ENCODE measurements at regions not wholly inside any gene's neighbourhood (a gene's known extent, or its start where the extent isn't known, plus 50 kb on each side); places are given as distances from the start of the nearest gene placed in this dataset.

GRCh38 chr19:14317157-14317556 is 64.1 kb upstream of the ADGRE5 start:
- TF ChIP-seq, protein P1, sequence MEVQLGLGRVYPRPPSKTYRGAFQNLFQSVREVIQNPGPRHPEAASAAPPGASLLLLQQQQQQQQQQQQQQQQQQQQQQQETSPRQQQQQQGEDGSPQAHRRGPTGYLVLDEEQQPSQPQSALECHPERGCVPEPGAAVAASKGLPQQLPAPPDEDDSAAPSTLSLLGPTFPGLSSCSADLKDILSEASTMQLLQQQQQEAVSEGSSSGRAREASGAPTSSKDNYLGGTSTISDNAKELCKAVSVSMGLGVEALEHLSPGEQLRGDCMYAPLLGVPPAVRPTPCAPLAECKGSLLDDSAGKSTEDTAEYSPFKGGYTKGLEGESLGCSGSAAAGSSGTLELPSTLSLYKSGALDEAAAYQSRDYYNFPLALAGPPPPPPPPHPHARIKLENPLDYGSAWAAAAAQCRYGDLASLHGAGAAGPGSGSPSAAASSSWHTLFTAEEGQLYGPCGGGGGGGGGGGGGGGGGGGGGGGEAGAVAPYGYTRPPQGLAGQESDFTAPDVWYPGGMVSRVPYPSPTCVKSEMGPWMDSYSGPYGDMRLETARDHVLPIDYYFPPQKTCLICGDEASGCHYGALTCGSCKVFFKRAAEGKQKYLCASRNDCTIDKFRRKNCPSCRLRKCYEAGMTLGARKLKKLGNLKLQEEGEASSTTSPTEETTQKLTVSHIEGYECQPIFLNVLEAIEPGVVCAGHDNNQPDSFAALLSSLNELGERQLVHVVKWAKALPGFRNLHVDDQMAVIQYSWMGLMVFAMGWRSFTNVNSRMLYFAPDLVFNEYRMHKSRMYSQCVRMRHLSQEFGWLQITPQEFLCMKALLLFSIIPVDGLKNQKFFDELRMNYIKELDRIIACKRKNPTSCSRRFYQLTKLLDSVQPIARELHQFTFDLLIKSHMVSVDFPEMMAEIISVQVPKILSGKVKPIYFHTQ (CRISPR knock-in tag; IDR thresholded peaks at IDR 0.05): no peak
- TF ChIP-seq, protein P2, sequence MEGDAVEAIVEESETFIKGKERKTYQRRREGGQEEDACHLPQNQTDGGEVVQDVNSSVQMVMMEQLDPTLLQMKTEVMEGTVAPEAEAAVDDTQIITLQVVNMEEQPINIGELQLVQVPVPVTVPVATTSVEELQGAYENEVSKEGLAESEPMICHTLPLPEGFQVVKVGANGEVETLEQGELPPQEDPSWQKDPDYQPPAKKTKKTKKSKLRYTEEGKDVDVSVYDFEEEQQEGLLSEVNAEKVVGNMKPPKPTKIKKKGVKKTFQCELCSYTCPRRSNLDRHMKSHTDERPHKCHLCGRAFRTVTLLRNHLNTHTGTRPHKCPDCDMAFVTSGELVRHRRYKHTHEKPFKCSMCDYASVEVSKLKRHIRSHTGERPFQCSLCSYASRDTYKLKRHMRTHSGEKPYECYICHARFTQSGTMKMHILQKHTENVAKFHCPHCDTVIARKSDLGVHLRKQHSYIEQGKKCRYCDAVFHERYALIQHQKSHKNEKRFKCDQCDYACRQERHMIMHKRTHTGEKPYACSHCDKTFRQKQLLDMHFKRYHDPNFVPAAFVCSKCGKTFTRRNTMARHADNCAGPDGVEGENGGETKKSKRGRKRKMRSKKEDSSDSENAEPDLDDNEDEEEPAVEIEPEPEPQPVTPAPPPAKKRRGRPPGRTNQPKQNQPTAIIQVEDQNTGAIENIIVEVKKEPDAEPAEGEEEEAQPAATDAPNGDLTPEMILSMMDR (IDR thresholded peaks at IDR 0.05): no peak
- no peak for TF ChIP-seq RELA (CRISPR knock-in tag; IDR thresholded peaks at IDR 0.05; ENCODE audit: borderline replicate concordance)
- no peak for TF ChIP-seq NR1H2 (CRISPR knock-in tag; IDR thresholded peaks at IDR 0.05)

Measured in WTC11 (cell line).